Activated CD8-positive, alpha-beta memory T cell treated with anti-CD3 and anti-CD28 coated beads for 36 hours (primary cell): ENCODE measurements at regions not wholly inside any gene's neighbourhood (a gene's known extent, or its start where the extent isn't known, plus 50 kb on each side); places are given as distances from the start of the nearest gene placed in this dataset.

Source experiments
- CTCF ChIA-PET: fragments of 350-600 bp; sonication (Branson Sonifier 250); formaldehyde crosslinking; loops from one replicate; lab custom pipeline; 2021; ENCODE audit warnings: antibody characterized with exemption; lab: Charles Lee
- POLR2A ChIA-PET: fragments of 350-600 bp; sonication (Branson Sonifier 250); formaldehyde crosslinking; loops from one replicate; lab custom pipeline; 2021; ENCODE audit warnings: antibody characterized with exemption; lab: Charles Lee

GRCh38 chr14:98170575-98170974, 1101.4 kb downstream of the BCL11B start:
- POLR2A ChIA-PET: interaction anchor here (0.6 to 1.0 kb wide), 2 partner anchors 53 to 1102 kb away, joined by 3 to 5 read pairs; no protein-coding TSS in a partner anchor
- CTCF ChIA-PET: interaction anchor here (1.6 kb wide), 1 partner anchor 12 kb away, joined by 5 read pairs; no protein-coding TSS in a partner anchor

GRCh38 chr14:98171654-98172053, 1100.3 kb downstream of the BCL11B start:
- ChIA-PET CTCF (interaction anchor here (0.8 to 1.6 kb wide), 2 partner anchors 10 to 19 kb away, joined by 3 to 5 read pairs; no protein-coding TSS in a partner anchor), POLR2A (no interaction called here)

GRCh38 chr14:98172243-98172778, 1099.7 kb downstream of the BCL11B start:
- ChIA-PET POLR2A (no interaction called here), CTCF (interaction anchor here (0.6 to 1.8 kb wide), 4 partner anchors 10 to 22 kb away, joined by 3 to 7 read pairs (median 4); no protein-coding TSS in a partner anchor)

- CTCF ChIA-PET: interaction anchor here (1.8 kb wide), 1 partner anchor 10 kb away, joined by 7 read pairs; no protein-coding TSS in a partner anchor
Observed at GRCh38 chr14:98173305-98173704, 1098.7 kb downstream of the BCL11B start.

GRCh38 chr14:98174041-98174440, 1098.0 kb downstream of the BCL11B start:
- ChIA-PET POLR2A (interaction anchor here (1.0 kb wide), 1 partner anchor 15 kb away, joined by 3 read pairs; no protein-coding TSS in a partner anchor), CTCF (interaction anchor here (1.8 to 1.9 kb wide), 2 partner anchors 9 to 15 kb away, joined by 7 to 9 read pairs; no protein-coding TSS in a partner anchor)

More at GRCh38 chr14:98173305-98173704, 1098.7 kb downstream of the BCL11B start:
- POLR2A ChIA-PET: interaction anchor here (0.6 to 1.0 kb wide), 2 partner anchors 15 to 35 kb away, joined by 3 read pairs; no protein-coding TSS in a partner anchor

GRCh38 chr14:98175436-98175835, 1096.6 kb downstream of the BCL11B start:
- ChIA-PET CTCF (interaction anchor here (0.7 to 1.9 kb wide), 3 partner anchors 13 to 206 kb away, joined by 3 to 9 read pairs (median 4); no protein-coding TSS in a partner anchor), POLR2A (interaction anchor here (0.8 kb wide), 1 partner anchor 1094 kb away, joined by 11 read pairs; no protein-coding TSS in a partner anchor)

- CTCF ChIA-PET: interaction anchor here (0.7 to 1.9 kb wide), 2 partner anchors 13 to 41 kb away, joined by 3 to 9 read pairs; no protein-coding TSS in a partner anchor
- POLR2A ChIA-PET: no interaction called here
Observed at GRCh38 chr14:98175881-98176280, 1096.1 kb downstream of the BCL11B start.

- POLR2A ChIA-PET: no interaction called here
- CTCF ChIA-PET: no interaction called here
Observed at GRCh38 chr14:98176892-98177291, 1095.1 kb downstream of the BCL11B start.

- ChIA-PET CTCF (interaction anchor here (1.5 kb wide), 1 partner anchor 12 kb away, joined by 5 read pairs; no protein-coding TSS in a partner anchor), POLR2A (no interaction called here)
Observed at GRCh38 chr14:98177551-98177950, 1094.4 kb downstream of the BCL11B start.

GRCh38 chr14:98181241-98181640, 1090.8 kb downstream of the BCL11B start:
- CTCF ChIA-PET: interaction anchor here (0.9 to 1.6 kb wide), 2 partner anchors 10 to 14 kb away, joined by 3 to 5 read pairs; no protein-coding TSS in a partner anchor
- POLR2A ChIA-PET: interaction anchor here (0.6 to 2.8 kb wide), 2 partner anchors 13 to 1683 kb away, joined by 7 to 19 read pairs; no protein-coding TSS in a partner anchor

- ChIA-PET POLR2A (interaction anchor here (2.8 kb wide), 1 partner anchor 13 kb away, joined by 19 read pairs; no protein-coding TSS in a partner anchor), CTCF (interaction anchor here (0.9 to 2.6 kb wide), 4 partner anchors 9 to 14 kb away, joined by 3 to 7 read pairs (median 5); no protein-coding TSS in a partner anchor)
Observed at GRCh38 chr14:98181768-98182167, 1090.2 kb downstream of the BCL11B start.

GRCh38 chr14:98182393-98183055, 1089.5 kb downstream of the BCL11B start:
- POLR2A ChIA-PET: interaction anchor here (2.8 kb wide), 1 partner anchor 14 kb away, joined by 19 read pairs; no protein-coding TSS in a partner anchor
- CTCF ChIA-PET: interaction anchor here (1.0 to 2.6 kb wide), 3 partner anchors 9 to 13 kb away, joined by 5 to 7 read pairs (median 5); no protein-coding TSS in a partner anchor

GRCh38 chr14:98183556-98183955, 1088.4 kb downstream of the BCL11B start:
- ChIA-PET CTCF (interaction anchor here (2.6 kb wide), 1 partner anchor 10 kb away, joined by 7 read pairs; no protein-coding TSS in a partner anchor), POLR2A (interaction anchor here (2.8 kb wide), 1 partner anchor 15 kb away, joined by 19 read pairs; no protein-coding TSS in a partner anchor)

GRCh38 chr14:98184457-98184856, 1087.5 kb downstream of the BCL11B start:
- POLR2A ChIA-PET: interaction anchor here (1.2 kb wide), 1 partner anchor 16 kb away, joined by 5 read pairs; no protein-coding TSS in a partner anchor
- CTCF ChIA-PET: no interaction called here

- ChIA-PET CTCF (interaction anchor here (0.5 to 1.1 kb wide), 2 partner anchors 44 to 411 kb away, joined by 3 to 5 read pairs; no protein-coding TSS in a partner anchor), POLR2A (interaction anchor here (1.2 kb wide), 1 partner anchor 16 kb away, joined by 5 read pairs; no protein-coding TSS in a partner anchor)
Observed at GRCh38 chr14:98185036-98185435, 1087.0 kb downstream of the BCL11B start.

- ChIA-PET POLR2A (no interaction called here), CTCF (interaction anchor here (1.1 kb wide), 1 partner anchor 43 kb away, joined by 3 read pairs; no protein-coding TSS in a partner anchor)
Observed at GRCh38 chr14:98186140-98186539, 1085.9 kb downstream of the BCL11B start.

- ChIA-PET POLR2A (interaction anchor here (1.1 kb wide), 1 partner anchor 1085 kb away, joined by 3 read pairs; the partner anchor contains the start of gene BCL11B), CTCF (no interaction called here)
Observed at GRCh38 chr14:98187281-98187680, 1084.7 kb downstream of the BCL11B start.

GRCh38 chr14:98189062-98189461, 1082.9 kb downstream of the BCL11B start:
- POLR2A ChIA-PET: interaction anchor here (0.8 to 1.5 kb wide), 3 partner anchors 16 to 39 kb away, joined by 3 to 12 read pairs (median 4); no protein-coding TSS in a partner anchor
- CTCF ChIA-PET: interaction anchor here (1.4 to 1.9 kb wide), 3 partner anchors 11 to 38 kb away, joined by 4 to 9 read pairs (median 5); no protein-coding TSS in a partner anchor
